ENCODE measurements at regions not wholly inside any gene's neighbourhood (a gene's known extent, or its start where the extent isn't known, plus 50 kb on each side); places are given as distances from the start of the nearest gene placed in this dataset.
"Not testable (repeated sequence)": the region's sequence is repeated elsewhere in the genome, so short reads cannot be mapped to it uniquely, and the experiment has no call there.

DNA sequence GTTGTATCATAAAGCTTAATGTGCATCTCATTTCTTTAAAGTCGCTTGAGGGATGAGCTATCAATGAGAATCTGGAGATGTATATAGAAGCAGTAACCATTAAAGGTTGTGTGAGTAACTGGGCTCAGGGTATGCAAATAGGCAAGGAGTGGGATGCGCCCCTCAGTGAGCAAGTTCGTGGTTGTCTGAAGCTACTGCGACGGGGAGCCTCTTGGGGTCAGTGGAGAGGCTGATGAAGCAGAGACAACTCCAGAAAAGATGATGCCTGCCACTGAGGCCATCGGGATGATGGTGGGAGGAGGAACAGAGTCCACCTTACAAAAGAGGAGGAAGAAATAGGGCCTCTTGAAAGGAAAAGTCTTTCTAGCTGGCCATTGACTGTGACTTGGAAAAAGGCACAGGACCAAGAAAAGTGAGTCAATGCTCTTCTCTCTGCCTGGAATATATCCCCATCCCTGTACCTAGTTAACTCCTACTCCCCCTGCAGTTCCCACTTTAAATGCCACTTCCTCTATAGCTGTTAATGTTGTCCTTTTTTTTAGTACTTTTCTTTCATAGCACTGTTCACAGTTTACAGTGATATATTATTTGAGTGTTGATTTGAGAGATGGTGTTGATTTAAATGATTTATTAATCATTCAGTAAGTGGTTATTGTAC, 51.4 kb upstream of the LSM6 start:
- DNase-seq: no peak

GRCh38 chr4:146123231-146123630, 52.3 kb upstream of the LSM6 start:
- DNase-seq: no peak

DNA sequence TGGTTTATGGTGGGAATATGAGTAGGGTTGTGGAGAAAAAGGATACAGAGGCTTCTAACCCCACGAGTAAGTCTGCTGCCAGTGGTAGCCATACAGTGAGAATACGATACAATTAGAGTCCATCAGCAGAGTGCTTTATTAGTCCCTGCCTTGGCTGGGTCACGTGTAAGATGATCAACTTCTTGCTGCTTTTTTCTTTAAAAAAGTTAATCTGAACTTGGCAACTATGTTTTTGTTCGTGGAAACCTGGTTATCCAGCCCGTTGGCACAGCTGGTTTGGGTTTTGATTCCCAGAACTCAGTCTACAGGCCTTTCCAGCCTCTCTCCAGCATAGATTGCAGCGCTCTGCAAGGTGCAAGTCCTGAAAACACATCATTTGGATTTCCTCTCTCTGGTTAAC, 53.1 kb upstream of the LSM6 start:
- no peak for DNase-seq

- DNase-seq: no peak
Observed at GRCh38 chr4:146121757-146122156, 53.8 kb upstream of the LSM6 start.

DNA sequence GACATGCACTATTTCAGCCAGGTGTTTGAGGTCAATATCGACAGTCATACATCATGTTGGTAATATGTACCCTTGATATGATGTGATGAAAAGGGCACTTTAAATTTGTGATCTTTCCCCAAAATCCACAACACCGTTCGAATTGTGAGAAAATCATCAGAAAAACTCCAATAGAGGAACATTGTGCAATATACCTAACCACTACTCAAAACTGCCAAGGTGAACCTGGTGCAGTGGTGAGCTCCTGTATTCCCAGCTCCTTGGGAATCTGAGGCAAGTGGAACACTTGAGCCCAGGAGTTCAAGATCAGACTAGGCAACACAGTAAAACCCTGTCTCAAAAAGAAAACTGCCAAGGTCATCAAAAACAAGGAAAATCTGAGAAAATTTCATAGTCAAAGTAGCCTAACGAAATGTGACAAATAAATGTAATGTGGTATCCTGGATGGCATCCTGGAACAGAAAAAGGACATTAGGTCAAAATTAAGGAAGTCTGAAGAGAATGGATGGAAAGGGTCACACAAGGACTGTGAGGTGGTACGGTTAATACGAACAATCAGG, 55.6 kb upstream of the LSM6 start:
- DNase-seq: no peak

DNA sequence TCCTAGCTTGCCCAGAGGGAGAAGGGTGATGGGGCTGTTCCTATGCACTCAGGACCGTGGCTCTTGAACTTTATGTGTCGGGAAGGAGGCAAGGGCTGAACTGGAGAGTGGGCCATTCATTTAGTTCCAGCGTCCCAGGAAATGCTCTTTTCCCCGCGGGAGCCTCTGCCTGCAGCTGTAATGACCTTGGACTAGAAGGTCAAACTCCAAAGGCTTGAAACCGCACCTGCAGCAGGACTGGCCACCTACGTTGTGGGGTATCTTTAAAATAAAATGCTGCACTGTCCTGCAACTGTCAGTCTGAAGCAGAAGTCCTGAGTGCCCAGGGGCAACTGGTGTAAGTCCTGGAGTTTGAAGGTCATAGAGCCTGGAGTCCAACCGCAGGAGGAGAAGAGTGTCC, 61.5 kb upstream of the LSM6 start:
- DNase-seq: no peak

DNA sequence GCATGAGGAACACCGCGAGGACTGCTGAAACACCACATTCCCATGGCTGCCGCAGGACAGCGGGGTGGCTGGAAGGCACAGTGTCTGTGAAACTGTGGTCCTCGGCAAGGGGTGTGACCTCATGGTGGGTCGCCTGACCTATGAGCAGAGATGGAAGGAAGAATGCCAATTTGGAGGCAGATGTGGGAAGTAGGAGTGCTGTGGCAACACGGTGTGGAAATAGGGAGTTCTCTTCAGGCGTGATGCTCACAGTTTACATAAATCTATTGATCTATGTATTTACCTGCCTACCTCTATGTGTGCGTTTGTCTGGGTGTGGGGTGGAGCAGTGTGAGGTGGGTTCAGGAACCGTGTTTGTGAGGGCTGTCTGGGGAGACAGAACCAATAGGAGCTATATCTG, 62.3 kb upstream of the LSM6 start:
- DNase-seq: no peak

GRCh38 chr4:146112389-146112788, 63.1 kb upstream of the LSM6 start:
- DNase-seq: no peak

DNA sequence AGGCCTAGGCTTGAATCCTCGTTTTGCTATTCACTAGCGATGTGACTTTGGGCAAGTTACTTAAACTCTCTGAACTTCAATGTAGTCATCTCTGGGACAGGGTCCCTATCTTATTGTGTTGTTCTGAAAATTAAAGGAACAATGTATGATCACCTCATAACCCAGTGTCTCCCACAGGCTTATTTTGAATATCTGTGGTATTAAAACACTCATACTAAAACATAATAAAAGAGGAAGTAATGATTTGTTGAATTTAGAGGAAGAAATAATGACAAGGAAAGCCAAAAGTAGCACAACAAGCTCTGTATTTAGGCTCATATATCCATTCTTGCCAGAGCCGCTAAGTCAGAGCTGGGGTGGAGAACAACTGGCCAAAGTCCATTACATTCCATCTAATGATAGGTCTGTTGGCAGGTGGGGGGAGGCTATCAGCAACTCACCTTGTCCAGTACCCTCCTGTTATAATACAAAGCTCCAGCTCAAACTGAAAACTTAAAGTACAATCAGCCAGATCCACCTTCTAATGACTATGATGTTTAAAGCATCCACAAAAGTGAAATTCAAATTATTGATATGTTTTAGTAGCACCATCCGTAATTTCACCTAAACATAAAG, 64.5 kb upstream of the LSM6 start:
- no peak for DNase-seq

DNA sequence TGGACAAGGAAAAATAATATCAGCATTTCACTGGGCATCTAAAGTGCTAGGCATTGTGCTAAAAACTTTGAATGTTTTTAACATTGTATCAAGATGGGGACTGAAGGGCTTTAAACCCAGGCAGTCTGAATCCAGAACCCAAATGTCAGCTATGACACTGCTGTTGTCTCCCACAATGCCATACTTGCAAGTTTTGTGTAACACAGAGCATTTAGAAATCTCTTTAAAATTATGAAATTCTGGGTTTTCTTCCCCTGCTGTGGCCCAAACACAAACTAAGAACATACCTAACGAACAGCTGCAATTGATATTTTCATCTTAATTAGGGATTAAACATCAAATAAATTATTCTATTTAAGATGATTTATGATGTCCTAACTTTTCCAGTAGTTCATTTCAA, 66.8 kb upstream of the LSM6 start:
- DNase-seq: no peak

DNA sequence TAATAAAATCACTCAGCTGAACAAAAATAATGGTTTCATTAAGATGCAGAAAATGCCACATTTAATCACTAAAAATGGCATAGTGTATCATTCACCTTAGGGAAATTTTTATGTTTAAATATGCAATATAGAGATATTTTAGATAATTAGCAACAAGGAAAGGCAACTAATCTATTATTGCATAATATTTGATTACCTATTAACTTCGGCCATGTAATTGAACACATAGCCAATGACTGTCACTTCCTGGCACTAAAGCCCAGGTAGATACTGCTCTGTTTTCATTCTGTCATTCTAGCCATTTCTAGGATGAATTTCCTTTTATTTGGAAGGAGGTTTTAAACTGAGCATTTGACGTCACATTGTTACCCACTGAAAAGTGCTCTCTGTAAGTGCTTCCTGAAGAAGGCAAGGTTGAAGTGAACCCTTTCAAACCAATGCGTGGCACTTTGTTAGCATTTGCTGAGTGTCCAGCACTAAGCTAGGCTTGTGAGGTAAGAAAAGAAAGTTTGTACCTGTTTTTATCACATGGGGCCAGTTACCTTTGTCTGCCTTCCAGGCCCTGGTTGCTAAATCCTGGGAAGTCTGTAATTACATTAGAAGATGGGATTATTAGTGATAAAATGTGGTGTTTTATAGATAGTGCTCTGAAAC, 67.8 kb upstream of the LSM6 start:
- DNase-seq: no peak

DNA sequence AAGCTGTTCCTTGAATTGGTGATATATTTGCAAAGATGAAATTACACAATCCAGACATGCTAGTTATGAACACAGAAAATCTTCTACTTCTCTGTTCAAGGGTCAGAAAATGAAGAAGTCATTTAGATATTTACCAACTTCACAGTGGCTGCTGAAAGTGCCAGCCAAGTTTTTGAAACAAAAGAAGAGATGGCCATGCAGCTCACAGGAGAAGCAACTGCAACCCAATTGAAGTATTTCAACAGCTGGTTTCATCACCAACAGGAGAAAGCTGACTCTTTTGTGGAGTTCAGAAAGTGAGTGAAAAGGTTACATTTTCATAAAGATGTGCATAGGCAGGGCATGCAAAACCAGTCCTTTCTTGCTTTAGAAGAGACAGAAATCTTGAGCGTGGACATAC, 70.1 kb upstream of the LSM6 start:
- DNase-seq: peak in 1 of 5 donors; percentile 13

- no peak for DNase-seq
Observed at GRCh38 chr4:146104541-146104940, 71.0 kb upstream of the LSM6 start.

- not testable (repeated sequence) for DNase-seq
Observed at GRCh38 chr4:146104052-146104451, 71.5 kb upstream of the LSM6 start.

- no peak for DNase-seq
Observed at GRCh38 chr4:146099585-146099984, 75.9 kb upstream of the LSM6 start.

- no peak for DNase-seq
Observed at GRCh38 chr4:146098978-146099377, 76.5 kb upstream of the LSM6 start.

DNA sequence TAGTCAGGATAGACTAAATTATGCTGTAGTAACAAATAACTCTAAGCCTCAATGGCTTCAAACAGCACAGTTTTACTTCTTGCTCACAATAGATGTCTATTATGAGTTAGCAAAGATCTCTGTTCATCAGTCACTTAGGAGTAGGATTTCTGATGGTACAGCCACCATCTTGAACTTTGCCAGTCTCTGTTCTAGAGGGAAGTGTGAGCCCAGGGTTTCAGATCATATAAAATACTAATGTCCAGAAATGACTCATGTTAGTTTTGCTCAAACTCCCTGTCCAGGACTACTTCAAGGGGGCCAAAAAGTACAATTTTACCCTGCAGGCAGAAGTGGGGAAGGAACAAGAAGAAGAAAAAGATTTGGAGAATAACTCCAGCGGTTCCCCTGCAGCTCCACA, 77.1 kb upstream of the LSM6 start:
- DNase-seq: no peak

DNA sequence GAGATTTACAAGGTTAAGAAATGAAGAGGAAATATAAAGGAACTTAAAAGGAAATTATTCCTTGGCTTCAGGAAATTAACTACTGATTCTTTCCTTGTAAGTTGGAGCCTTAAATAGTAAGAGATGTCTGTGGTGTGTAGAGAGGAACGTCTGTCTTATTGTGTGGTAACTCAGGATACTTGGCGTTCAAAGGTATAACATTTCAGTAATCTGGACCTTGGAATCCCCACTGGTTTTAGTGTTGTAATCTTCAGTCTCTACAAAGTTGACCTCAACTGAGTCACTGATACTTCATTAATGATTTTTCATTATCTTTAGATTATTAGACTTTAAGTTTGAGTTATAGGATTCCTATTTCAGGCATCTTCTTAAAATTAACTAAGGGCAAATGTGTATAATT, 79.1 kb upstream of the LSM6 start:
- no peak for DNase-seq

DNA sequence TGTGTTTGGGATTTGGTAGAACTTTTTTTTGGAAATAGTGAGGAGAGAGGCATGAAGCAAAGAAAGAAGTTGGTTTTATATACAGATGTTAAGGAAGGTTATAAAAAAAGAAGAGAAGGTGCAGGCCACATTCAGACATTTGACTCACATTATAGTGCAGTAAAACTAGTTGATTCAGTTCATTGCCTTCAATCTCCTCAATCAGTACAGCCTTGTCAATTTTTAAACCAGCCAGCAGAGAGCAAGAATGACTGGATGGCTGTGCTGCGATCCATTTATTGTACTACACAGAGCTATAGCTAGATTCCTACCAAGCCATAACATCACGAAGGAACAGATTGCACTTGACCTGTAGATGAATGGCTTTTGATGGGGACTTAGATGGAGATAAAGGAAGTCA, 79.7 kb upstream of the LSM6 start:
- DNase-seq: no peak

DNA sequence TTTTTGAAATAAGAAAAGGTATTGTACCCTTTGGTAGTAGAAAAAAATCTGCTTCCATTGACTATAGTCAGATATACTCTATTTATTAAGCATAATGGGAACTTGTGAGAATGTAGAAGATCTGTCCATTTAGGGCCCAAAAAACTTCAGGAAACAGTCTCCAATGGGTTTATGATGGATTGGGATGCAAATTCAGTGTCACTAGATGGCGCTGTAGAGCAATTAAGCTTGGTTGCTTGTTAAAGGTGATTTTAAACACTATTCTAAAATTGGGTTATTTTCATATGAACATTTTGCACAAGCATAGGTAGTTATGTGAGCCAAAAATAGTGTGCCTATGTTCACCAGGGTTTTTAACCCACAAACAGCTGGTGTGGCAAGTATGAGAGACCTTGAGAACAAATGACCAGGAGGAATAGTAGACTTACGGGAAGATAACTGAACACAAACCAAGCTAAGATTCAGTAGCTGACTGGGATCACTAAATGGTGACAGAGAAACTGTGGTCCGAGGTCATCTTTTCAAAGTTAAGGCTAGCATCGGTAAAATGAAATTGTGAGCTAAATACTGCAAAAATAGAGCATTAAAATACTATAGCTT, 80.3 kb upstream of the LSM6 start:
- peak in 1 of 5 donors; percentile 18 for DNase-seq

- DNase-seq: no peak
Observed at GRCh38 chr4:146088690-146089089, 86.8 kb upstream of the LSM6 start.

- DNase-seq: no peak
Observed at GRCh38 chr4:146087856-146088255, 87.7 kb upstream of the LSM6 start.

- DNase-seq: no peak
Observed at GRCh38 chr4:146076081-146076480, 99.4 kb upstream of the LSM6 start.

- no peak for DNase-seq
Observed at GRCh38 chr4:146073517-146073916, 102.0 kb upstream of the LSM6 start.
